ENCODE measurements at regions not wholly inside any gene's neighbourhood (a gene's known extent, or its start where the extent isn't known, plus 50 kb on each side); places are given as distances from the start of the nearest gene placed in this dataset.

DNA sequence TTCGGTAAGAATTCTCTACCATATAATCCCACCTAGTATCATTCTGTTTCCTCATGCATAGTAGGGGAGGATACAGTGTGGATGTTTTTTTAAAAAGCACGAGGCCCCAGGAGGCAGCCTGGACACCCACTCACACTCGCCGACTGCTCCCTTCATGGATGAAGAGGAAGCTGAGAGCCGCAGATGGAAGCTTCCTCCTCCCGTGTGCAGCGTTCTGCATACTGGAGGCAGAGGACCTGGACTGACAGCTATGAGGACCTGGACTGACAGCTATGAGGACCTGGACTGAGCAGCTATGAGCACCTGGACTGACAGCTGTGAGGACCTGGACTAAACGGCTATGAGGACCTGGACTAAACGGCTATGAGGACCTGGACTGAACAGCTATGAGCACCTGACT is 234.4 kb downstream of the NDUFA10 start:
- FAIRE-seq (no peak), DNase-seq (ENCODE audit: low read depth, low spot score) (no peak), ATAC-seq (no peak)
- TF ChIP-seq POLR2AphosphoS2 (IDR thresholded peaks at IDR 0.05; ENCODE audit: low read depth, low read length): no peak
- no peak for TF ChIP-seq ZNF207 (IDR thresholded peaks at IDR 0.05; ENCODE audit: borderline replicate concordance)
- Histone ChIP-seq H3K27me3 (replicated peaks in 1 of 2; ENCODE audit: control insufficient read depth in 2 of 2, insufficient read depth in 2 of 2, low read length in 1 of 2) (peaks cover 0 to 1% of the 10 kb centered on the region in 2 experiments; a peak in 1 of 4 replicates), H3K4me2 (ENCODE audit: control insufficient read depth, insufficient read depth) (no peak overlapping the region), H3K79me2 (ENCODE audit: control insufficient read depth, insufficient read depth, low read length) (no peaks in the 10 kb centered on the region), H3K9ac (ENCODE audit: control insufficient read depth, insufficient read depth, low read length) (no peak overlapping the region), H3K27ac (ENCODE audit: control insufficient read depth, insufficient read depth) (no peak overlapping the region), H3K4me3 (no peak overlapping the region), H3K4me1 (ENCODE audit: control insufficient read depth, insufficient read depth, low read length) (no peaks in the 10 kb centered on the region), H3K36me3 (ENCODE audit: control insufficient read depth in 2 of 2, insufficient read depth in 2 of 2, low read length in 1 of 2) (no peaks in the 10 kb centered on the region), H2AFZ (ENCODE audit: control insufficient read depth, low read depth, low read length) (no peak overlapping the region), H4K20me1 (ENCODE audit: control insufficient read depth, insufficient read depth) (no peaks in the 10 kb centered on the region), H3K9me3 (replicated peaks; ENCODE audit: control insufficient read depth, insufficient read depth, low read length) (no peaks in the 10 kb centered on the region; the same call in 2 of the 3 replicates)
- POLR2A ChIA-PET: no interaction called here
- in situ Hi-C loops (cut with MboI) (no loop called here), intact Hi-C loops (cut with micrococcal nuclease; ENCODE audit: unreplicated experiment) (no loop called here)
- RAD21 ChIA-PET (ENCODE audit: unreplicated experiment): no interaction called here
- BruUV-seq (replicated peaks): no TSS peak
- CTCF ChIA-PET: no interaction called here
- SMC1A ChIA-PET (ENCODE audit: uncharacterized antibody, unreplicated experiment): no interaction called here
- 12% methylated on average over 9 of the region's 9 CpGs for WGBS (ENCODE audit: insufficient coverage, insufficient replicate concordance, low lambda C conversion rate, missing lambda C conversion rate)

DNA sequence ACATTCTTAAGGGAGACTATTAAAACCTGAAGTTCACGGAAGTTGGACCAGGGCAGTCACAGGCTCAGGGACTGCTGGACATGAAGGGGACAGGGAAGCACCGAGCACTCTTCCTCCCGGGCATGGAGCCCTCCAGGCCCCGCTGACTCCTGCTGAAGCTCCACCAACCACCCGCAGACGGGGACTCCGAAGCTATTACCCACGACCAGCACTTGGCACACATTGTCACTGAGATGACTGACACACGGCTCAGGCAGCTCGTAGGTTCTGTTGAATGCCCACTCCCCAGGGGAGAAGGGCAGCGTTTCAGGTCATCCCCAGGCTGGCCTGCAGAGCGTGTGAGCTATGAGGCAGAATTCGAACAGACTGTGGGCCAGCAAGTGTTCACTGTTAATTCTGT is 234.8 kb downstream of the NDUFA10 start:
- FAIRE-seq: no peak

More for the DNA sequence above, 234.8 kb downstream of the NDUFA10 start:
- in situ Hi-C loops (cut with MboI) (no loop called here), intact Hi-C loops (cut with micrococcal nuclease; ENCODE audit: unreplicated experiment) (no loop called here)
- no peak overlapping the region for H2AFZ ChIP-seq (ENCODE audit: control insufficient read depth, low read depth, low read length)
- H3K79me2 ChIP-seq (ENCODE audit: control insufficient read depth, insufficient read depth, low read length): no peaks in the 10 kb centered on the region
- no peaks in the 10 kb centered on the region; the same call in 2 of the 3 replicates for H3K9me3 ChIP-seq (replicated peaks; ENCODE audit: control insufficient read depth, insufficient read depth, low read length)
- ATAC-seq (no peak), DNase-seq (ENCODE audit: low read depth, low spot score) (no peak)
- no peak overlapping the region for H3K4me3 ChIP-seq
- no peak overlapping the region for H3K9ac ChIP-seq (ENCODE audit: control insufficient read depth, insufficient read depth, low read length)
- POLR2A ChIA-PET: no interaction called here
- 25% methylated on average over 13 of the region's 13 CpGs for WGBS (ENCODE audit: insufficient coverage, insufficient replicate concordance, low lambda C conversion rate, missing lambda C conversion rate)
- RAD21 ChIA-PET (ENCODE audit: unreplicated experiment): no interaction called here
- CTCF ChIA-PET: no interaction called here
- H4K20me1 ChIP-seq (ENCODE audit: control insufficient read depth, insufficient read depth): no peaks in the 10 kb centered on the region
- peaks cover 0 to 1% of the 10 kb centered on the region in 2 experiments; a peak in 1 of 4 replicates for H3K27me3 ChIP-seq (replicated peaks in 1 of 2; ENCODE audit: control insufficient read depth in 2 of 2, insufficient read depth in 2 of 2, low read length in 1 of 2)
- no peak overlapping the region for H3K27ac ChIP-seq (ENCODE audit: control insufficient read depth, insufficient read depth)
- SMC1A ChIA-PET (ENCODE audit: uncharacterized antibody, unreplicated experiment): no interaction called here
- TF ChIP-seq ASH2L (IDR thresholded peaks at IDR 0.05; ENCODE audit: borderline replicate concordance, low read depth) (no peak), RAD21 (IDR thresholded peaks at IDR 0.05; ENCODE audit: insufficient read depth, low read depth, low read length) (no peak), ZNF384 (IDR thresholded peaks at IDR 0.05; ENCODE audit: borderline replicate concordance, low read depth, low read length) (no peak), POU2F2 (IDR thresholded peaks at IDR 0.05; ENCODE audit: borderline replicate concordance, low read depth, low read length) (no peak), EP300 (IDR thresholded peaks at IDR 0.05; ENCODE audit: borderline replicate concordance in 1 of 2, control insufficient read depth in 1 of 2, low read depth in 2 of 2, low read length in 2 of 2) (no peak), MXI1 (IDR thresholded peaks at IDR 0.05; ENCODE audit: low read depth, low read length) (no peak), YY1 (IDR thresholded peaks at IDR 0.05; ENCODE audit: low read depth, low read length) (no peak), PML (IDR thresholded peaks at IDR 0.05; ENCODE audit: low read length) (no peak), SPI1 (IDR thresholded peaks at IDR 0.05; ENCODE audit: borderline replicate concordance, insufficient read depth, low read depth, low read length) (no peak), CHD1 (IDR thresholded peaks at IDR 0.05; ENCODE audit: low read depth, low read length) (no peak), EGR1 (IDR thresholded peaks at IDR 0.05; ENCODE audit: borderline replicate concordance in 1 of 2, low read depth in 2 of 2, low read length in 2 of 2) (no peak), SREBF1 (IDR thresholded peaks at IDR 0.05; ENCODE audit: low read length) (no peak), SP1 (IDR thresholded peaks at IDR 0.05; ENCODE audit: low read depth, low read length) (no peak), WRNIP1 (IDR thresholded peaks at IDR 0.05; ENCODE audit: borderline replicate concordance, low read depth, low read length) (no peak)
- TF ChIP-seq, protein P1, sequence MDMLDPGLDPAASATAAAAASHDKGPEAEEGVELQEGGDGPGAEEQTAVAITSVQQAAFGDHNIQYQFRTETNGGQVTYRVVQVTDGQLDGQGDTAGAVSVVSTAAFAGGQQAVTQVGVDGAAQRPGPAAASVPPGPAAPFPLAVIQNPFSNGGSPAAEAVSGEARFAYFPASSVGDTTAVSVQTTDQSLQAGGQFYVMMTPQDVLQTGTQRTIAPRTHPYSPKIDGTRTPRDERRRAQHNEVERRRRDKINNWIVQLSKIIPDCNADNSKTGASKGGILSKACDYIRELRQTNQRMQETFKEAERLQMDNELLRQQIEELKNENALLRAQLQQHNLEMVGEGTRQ (IDR thresholded peaks at IDR 0.05; ENCODE audit: borderline replicate concordance, low read depth, low read length): no peak
- H3K4me1 ChIP-seq (ENCODE audit: control insufficient read depth, insufficient read depth, low read length): no peaks in the 10 kb centered on the region
- no peak overlapping the region for H3K4me2 ChIP-seq (ENCODE audit: control insufficient read depth, insufficient read depth)
- H3K36me3 ChIP-seq (ENCODE audit: control insufficient read depth in 2 of 2, insufficient read depth in 2 of 2, low read length in 1 of 2): no peaks in the 10 kb centered on the region
- no TSS peak for BruUV-seq (replicated peaks)

Data from GM12878 (cell line).